Occipital lobe (tissue), 1 donor: ENCODE measurements at regions not wholly inside any gene's neighbourhood (a gene's known extent, or its start where the extent isn't known, plus 50 kb on each side); places are given as distances from the start of the nearest gene placed in this dataset.

ENCODE experiments used
- DNase-seq: peaks from one replicate; lab custom pipeline; 2025; lab: John Stamatoyannopoulos, UW

DNA sequence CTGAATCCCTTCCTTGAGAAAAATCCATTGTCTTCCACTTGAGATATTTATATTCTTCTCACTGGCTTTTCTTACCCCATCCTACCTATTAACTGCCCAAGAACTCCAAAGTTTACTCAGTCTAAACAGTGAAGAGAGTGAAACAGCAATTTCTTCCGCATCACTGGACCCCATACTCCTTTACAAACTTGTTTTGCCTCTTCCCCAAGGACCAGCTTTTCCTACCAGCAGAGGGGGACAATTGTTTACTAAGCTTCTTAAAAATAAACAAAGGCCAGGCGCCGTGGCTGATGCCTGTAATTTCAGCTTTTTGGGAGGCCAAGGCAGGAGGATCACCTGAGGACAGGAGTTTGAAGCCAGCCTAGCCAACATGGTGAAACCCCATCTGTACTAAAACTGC lies 52.0 kb downstream of the LRATD1 start:
- DNase-seq = no peak

DNA sequence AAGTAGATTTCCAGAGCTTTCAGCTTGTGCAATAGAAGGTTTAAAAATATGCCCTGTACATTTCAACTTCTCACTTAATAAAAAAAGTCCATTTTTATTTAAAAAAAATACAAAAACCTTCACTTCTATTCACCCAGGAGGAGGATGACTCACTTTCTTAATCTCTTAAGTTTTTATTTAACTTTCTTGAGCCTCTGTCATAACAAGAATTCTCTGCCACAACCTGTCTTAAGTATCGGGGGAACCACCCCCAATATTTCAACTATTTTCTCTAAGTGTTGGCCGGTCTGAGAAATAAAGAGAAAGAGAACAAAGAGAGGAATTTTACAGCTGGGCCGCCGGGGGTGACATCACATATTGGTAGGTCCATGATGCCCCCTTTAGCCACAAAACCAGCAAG lies 58.4 kb downstream of the LRATD1 start:
- DNase-seq = no peak

DNA sequence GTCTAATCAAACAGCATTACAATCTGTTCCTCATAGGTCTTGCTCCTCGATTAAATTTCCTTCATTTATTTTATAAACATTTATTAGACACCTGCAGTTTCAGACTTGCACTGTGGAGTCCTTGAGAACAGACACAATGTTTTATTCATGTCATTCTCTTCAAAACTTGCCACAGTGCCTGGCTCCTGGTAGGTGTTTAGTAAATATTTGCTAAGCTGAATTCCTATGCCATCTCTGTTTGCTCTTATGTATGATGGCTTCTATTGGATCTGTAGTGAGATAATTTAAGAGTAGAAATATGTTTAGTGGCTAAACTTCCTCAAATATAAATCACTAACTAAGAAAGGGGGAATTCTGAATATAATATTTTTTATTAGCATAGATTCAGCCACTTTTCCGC lies 61.4 kb downstream of the LRATD1 start:
- DNase-seq = no peak

DNA sequence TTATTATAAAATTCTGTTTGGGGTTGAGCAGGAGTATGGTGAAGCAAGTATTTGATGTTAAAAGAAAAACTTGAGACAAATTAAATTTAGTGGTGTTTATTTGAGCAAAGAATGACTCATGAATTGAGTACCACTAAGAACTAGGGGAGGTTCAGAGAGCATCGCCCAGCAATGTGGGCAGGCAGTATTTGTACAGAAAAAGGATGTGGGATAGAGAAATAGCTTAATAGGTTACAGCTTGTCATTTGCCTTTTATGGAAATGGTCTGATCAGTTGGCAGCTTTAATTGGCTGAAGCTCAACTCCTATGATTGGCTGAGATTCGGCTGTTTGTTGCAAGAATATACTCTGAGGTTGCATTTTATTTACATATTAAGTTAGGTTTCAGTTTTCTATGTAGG lies 68.2 kb downstream of the LRATD1 start:
- no peak for DNase-seq

DNA sequence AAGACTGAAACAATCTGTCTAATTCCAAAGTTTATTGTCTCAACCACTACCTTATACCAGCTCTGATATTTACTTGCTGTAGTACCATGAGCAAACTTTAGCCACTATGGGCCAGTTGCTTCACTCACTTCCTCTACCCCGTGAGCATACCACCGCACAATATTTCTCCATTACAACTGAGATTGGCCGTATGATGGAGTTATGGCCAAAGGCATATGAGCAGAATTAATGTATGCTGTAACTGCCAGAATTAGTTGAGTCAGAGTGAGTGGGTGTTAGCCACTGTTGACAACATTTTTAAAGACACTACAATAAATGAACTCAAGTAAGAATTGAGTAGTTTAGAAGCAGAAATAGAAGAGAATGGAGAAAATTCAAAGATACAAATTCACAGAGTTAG lies 69.7 kb downstream of the LRATD1 start:
- peak; percentile 1 for DNase-seq

DNA sequence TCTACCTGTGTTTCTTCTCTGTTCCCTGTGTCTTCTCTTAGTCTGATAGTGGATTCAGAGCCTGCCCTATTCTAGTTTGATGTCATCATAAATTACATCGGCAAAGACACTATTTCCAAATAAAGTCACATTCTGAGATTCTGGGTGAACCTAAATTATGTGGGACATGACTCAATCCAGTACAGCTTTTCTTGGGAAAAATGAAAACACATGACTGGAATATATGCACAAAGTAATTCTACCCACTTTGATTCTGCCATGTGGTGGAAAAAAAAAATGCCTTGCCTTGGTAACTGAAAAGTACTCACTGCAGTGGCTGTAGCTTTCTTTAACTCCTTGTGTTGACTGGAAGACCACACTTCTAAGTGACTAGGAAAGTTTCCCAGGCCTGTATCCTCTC lies 73.7 kb downstream of the LRATD1 start:
- DNase-seq = no peak

DNA sequence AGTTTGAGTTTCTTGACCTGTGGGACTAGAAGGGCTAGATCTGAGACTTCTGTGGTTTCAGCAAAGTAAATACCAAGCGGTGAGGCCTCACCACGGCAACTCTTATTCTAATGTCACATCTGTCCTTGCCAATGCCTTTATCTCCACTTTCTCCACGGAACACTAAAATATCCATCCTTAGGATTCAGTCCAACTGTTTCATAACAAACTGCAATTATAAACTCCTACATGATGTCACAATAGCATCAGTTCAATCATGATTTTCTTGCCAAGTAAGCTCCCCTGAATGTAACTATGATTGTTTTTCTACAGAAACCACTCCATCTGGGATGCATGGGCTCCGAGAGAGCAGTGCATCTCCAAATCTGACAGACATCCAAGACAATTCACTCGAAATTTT lies 79.6 kb downstream of the LRATD1 start:
- DNase-seq = no peak

DNA sequence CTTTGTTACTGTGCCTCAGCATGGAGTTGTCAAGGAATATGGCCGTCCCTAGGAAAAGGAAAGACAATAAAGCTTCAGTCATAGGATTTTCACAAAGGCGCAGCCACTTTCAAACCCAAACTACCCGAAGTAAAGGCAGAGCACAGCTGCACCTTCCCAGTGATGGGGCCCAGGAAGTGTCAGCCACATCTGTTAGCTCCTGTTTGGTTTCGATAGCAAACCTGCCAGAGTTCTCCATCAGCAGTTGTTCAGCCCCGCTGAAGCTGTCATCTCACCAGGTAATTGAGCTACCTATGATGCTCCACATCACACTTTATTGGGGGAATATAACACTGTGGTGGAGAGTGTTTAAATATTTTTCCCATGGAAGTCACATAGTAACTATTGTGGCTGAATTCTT lies 80.7 kb downstream of the LRATD1 start:
- DNase-seq = no peak

DNA sequence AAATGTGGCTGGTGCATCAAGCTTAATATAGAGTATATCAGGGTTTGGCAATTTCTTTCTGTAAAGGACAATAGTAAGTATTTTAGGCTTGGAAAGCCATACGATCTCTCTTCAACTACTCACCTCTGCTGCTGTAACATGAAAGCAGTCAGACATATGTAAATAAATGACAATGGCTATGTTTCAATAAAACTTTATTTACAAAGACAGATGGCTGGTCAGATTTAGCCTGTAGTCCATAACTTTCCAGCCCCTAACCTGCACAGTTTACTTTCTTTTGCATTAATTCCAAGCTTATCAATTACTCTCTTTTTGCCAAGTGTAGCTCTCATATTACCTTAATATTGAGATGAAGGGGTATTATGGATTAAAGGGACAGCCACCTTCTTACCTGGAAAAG lies 83.1 kb downstream of the LRATD1 start:
- DNase-seq = no peak

DNA sequence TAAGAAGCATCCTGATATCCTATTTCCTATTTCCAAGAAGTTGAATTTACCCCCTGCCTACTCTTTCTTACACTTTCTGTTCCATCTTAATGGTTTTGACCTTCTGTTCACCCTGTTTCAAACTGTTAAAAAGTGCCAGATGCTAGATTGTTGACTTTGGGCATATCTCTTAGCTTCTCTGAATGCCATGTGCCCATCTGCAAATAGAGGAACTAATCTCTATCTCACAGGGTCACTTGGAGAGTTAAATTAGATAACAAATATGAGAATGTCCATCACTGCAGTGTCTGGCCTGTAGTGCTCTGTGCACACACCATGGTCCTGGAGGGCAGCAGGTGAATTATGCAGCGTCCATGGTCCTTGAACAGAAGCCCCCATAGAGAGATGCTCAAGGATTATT lies 83.8 kb downstream of the LRATD1 start:
- no peak for DNase-seq

DNA sequence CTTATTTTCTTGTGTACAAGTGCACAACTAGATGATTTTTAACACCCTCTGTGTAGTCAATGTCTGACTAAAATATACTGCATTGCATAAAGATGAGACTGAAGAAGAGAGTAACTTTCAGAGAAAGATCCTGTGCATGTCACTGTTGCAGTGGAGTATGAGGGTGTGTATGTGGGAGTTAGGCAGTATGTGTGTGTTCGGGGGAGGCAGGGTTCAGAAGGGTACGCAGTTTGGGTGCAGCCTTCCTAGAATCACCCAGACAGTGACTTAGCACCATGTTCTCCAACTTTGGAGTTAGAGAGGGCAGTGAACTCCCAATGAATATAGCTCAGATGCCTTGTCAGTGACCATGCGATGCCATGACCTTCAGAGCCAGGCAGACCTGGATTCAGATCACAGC lies 84.6 kb downstream of the LRATD1 start:
- DNase-seq = no peak

DNA sequence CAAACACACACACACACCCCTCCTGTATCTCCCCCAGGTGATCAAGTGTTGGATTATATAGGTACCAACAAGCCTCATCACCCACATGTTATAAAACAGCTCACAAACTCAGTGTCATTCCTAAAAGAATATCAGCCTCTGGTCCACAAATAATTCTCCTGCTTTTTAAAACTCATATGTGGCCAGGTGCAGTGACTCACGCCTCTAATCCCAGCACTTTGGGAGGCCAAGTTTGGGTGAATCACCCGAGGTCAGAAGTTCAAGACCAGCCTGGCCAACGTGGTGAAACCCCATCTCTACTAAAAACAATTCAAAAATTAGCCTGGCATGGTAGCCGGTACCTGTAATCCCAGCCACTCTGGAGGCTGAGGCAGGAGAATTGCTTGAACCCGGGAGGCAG lies 87.8 kb downstream of the LRATD1 start:
- DNase-seq = no peak

DNA sequence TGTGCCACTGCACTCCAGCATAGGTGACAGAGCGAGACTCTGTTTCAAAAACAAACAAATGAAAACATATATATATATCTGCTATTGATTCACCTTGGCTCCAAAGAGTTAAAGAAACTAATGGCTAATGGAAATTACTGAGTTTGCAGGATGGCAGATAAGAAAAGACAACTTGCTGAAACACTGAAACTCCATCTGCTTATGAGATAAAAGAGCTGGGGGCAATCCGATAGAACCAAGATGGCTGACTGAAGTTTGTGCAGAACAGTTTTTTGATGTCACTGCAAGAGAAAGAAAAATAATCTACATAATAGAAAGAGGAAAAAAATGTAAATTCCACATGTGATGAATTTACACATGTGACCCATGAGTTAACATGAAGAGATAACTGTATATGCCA lies 88.2 kb downstream of the LRATD1 start:
- no peak for DNase-seq

DNA sequence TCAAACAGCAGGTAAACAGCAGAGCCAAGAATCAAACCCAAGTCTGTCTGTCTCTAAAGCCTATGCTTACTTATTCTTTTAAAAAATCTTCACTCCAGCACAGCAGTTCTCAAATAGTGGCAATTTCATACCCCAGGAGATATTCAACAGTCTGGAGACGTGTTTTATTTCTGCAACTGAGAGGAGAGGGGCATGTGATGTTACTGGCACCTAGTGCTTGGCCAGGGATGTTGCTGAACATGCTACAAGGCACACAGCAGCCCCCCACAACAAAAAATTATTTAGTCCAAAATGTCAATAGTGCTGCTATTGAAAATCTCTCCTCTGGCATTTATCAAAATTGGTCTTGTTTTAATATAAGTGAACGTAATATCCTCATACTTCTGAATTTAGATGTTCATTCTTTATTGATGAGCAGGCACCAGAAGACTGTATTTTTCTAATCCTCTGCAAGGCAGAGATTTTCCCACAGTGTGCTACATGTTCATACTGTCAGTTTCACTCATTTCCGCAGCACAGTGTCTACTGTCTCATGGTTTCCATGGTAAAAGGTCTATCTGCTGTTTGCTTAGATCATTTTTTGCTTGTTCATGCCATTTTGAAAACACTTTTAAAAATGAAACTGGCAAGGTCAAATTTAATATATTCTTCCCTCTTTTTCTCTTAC lies 90.5 kb downstream of the LRATD1 start:
- no peak for DNase-seq

DNA sequence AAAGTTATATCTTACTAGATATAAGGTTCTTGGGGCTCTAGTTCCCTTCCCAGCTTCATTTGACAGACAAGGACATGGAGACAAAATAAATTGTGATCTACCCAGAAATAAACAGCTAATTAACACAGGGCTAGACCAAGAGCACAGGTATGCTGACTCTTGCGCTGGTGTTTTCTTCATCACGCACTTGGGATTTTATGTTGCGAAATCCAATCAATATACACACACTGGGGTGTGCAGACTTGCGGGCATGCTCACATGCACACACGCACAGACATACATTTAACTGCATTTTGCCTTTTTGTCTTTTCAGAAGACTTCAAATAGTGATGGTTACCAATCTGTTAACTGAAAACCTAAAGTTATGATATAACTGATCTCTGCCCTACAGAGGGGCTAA lies 91.2 kb downstream of the LRATD1 start:
- DNase-seq = no peak

DNA sequence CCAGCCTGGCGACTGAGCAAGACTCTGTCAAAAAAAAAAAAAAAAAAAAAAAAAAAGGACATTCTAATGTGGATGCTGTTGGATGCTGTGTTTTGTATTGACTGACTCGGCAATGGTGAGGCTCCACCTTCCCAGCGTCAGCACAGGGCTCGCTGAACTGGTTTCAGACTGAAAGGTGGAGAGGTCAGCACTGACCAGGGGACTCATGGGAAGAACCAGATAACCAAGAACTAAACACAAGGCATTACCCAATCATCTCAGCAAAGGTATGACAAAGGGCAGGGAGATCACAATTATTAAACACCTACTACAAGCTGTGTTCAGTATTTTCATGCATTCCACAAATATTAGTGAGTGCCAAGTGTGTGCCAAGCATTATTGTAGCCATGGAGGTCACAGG lies 103.2 kb downstream of the LRATD1 start:
- no peak for DNase-seq

DNA sequence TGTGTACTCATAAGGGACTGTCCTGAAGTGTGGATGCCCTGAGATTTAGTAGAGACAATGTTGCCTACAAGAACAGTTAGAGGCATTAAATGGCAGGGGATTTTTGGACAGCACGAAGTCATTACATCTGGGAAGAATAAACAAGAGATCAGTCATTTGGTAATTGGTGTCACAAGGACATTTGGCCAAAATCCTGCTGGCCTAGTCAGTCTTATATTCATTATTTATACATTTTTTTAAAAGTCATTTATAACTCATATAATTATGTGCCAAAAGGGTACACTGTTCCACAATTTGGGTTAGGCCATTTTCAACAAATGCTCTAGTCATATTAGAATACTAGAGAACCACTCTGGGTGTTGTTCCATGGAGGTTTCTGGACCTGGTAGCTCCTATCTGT lies 104.7 kb downstream of the LRATD1 start:
- no peak for DNase-seq

DNA sequence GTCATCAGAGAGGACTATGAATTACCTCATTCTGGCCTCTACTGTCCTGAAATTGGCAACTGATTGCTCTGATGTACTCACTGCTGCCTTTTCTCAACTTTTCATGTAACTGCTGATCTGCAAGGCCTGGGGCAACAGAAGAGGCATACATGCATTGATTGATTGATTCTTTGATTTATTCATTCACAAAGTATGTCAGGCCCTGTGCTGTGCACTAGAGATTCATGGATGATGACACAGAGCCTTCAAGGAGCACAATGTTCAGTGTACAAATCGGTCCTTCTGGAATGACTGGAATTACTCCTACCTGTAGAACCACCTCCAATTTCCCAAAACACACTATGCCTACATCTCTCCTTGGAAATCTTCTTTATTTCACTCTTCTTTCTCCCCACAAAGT lies 111.3 kb downstream of the LRATD1 start:
- no peak for DNase-seq

DNA sequence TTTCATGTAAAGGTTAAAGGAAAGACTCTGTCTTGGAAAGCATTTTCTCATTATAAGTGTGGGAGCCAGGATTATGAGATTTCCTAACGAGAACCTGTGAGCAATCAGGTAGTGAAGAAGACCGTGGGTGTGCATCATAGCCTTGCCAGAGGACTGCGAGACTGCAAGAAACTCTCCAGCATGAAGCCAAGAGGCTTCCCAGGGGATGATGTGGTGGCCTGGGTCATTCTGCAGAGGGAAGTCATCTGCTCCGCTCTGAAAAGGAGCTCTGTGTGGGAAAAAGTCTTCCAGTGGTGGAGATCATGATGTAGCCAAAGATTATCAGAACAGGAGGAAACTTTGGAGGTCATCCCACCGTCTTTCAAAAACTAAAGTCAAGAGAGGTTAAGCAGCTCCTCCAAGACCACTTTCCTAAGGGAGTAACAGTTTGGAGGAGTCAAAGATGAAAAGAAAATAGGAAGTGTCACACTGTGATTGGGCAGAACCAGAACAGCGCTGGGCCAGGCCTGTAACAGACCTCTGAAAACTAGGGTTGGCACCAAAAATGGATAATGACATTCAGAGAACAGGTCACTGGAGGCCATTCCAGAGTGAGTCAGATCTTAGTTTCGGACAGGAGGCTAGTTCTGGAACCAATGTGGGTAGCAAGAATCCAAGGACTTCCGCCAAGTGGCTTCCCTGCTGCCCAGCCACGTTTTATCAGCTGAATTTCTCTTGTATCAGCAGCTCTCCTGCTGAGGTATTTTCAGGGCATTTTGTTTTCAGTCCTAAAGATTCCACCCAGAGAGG lies 113.0 kb downstream of the LRATD1 start:
- no peak for DNase-seq

DNA sequence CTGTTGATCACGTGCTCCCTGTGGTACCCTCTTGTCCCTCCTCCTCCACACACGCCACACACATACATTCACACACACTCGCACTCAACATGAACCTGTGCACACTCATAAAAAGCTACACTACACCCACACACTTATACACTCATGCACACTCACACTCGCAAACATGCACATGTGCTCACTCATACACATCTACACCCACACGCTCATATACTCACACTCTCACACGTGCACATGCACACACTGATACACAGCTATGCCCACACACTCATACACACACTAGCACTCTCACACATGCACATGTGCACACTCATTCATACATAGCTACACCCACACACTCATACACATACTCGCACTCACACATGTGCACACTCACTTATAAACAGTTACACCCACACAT lies 113.6 kb downstream of the LRATD1 start:
- DNase-seq = no peak

DNA sequence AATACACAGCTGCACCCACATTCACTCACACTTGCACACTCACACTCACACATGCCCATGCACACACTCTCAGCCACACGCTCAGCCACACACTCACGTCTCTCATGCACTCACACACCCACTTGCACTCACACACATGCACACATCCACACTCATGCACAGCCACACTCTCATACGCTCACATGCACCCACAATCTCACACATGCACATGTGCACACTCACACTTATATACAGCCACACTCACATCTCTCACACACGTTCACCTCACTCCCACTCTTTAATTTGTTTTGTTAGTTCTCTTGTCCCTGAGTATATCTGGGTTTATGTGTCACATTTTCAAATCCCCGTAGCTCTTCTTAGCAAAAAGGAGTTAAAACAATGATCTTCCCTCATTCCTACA lies 114.9 kb downstream of the LRATD1 start:
- no peak for DNase-seq

DNA sequence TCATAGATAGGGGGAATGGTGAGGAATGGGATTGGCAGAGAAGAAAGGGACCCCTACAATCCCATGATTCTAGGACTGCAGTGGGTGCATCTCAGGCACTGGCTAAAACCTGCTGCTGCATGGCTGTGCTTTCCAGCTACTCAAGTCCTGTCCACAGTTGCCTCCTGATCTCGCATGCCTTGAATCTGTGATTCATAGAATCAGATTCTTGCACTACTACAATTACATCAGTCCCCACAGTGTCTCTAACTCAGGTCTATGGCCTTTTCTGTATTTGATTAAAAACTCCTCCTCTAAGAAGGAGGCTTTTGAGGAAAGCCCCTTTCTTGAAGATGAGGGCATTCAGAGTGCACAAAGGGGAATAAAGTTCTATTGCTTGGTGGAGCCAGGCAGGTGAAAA lies 117.4 kb downstream of the LRATD1 start:
- DNase-seq = no peak

DNA sequence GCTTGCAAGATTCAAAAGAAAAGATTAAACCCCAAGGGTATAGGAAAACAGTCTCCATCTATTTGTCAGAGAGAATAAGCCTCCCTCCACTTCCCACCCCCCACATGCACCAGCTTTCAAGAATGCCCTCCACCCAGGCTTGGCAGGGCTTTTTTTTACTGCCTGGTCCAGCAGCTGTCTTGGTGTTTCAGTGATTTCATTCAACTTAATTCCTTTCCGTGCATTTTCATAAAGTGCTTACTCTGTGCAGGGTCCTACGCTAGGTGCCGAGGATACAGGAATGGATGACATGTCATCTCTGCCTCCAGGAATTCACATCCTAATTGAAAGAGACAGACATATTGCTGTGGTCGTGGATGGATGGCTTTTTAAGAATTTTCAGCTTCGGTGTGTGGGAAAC lies 117.9 kb downstream of the LRATD1 start:
- no peak for DNase-seq

DNA sequence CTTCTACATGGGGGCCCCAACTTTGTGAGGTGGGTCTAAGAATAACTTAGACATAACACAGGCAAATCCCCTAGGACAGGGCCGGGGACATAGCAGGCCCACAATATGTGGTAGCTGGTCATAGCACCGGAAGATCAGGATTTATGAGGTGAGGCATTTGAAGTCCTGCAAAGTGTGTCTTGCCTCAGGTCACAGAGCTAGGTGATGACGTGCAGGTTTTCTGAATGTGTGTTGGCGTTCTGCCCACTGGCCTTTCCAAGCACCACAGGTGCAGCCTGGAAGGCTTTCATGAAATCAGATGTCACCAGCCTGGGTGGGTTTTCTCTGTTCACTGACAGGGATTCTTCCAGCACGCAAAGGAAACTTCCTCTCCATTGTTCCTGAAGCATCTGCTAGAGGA lies 119.1 kb downstream of the LRATD1 start:
- DNase-seq = no peak
